Femur (tissue), 1 donor: ENCODE measurements at regions not wholly inside any gene's neighbourhood (a gene's known extent, or its start where the extent isn't known, plus 50 kb on each side); places are given as distances from the start of the nearest gene placed in this dataset.

Experiments
- DNase-seq: peaks from one replicate; pipeline ENCODE4 v3.0.0-alpha.2; 2017

GRCh38 chr4:180909279-180909678 is 1333.9 kb upstream of the TENM3 start:
- DNase-seq = no peak

- no peak for DNase-seq
Measured at GRCh38 chr4:180913750-180914149, 1329.5 kb upstream of the TENM3 start.

DNA sequence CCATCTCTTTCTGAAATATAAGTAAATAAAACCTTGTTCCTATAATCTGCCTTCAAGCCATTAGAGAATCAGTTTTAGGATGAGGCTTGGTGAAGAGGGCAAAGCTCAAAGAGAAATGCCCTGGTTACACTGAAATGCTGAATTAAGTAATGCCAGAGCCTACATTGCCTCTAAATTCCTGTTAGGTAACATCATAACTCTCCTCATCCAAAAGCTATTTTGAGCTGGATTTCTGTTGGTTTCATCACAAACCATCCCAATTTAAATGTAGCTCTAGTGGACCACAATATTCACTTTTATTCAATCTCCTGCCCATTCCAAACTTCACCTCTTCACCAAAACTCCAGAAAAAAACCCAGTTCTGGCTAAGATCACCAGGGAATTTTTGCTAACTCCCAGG is 1319.7 kb upstream of the TENM3 start:
- no peak for DNase-seq

- DNase-seq = no peak
Measured at GRCh38 chr4:180925805-180926204, 1317.4 kb upstream of the TENM3 start.

DNA sequence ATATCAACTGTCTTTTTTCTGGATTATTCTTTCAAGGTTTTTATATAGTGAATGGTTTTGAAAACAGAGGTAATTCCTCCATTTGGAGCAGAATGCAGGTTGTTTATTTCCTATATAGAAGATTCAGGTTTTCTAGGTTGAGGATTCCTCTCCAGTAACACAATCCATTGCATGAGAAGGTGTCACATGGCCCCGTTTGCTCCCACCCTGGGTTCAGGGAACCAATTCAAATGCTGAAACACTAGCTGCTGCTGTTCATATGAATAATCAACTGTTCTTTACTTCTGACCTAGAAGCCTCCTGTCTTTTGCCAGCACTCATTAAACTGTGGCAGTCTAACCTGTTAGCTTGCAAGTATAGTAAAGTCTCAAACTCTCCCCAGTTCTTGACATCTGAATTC is 1316.9 kb upstream of the TENM3 start:
- DNase-seq = no peak

GRCh38 chr4:180932370-180933001 is 1310.7 kb upstream of the TENM3 start:
- no peak for DNase-seq

- DNase-seq = no peak
Measured at GRCh38 chr4:180937083-180937482, 1306.1 kb upstream of the TENM3 start.

GRCh38 chr4:180940680-180941079 is 1302.5 kb upstream of the TENM3 start:
- no peak for DNase-seq

GRCh38 chr4:180942367-180942916 is 1300.8 kb upstream of the TENM3 start:
- DNase-seq = no peak

DNA sequence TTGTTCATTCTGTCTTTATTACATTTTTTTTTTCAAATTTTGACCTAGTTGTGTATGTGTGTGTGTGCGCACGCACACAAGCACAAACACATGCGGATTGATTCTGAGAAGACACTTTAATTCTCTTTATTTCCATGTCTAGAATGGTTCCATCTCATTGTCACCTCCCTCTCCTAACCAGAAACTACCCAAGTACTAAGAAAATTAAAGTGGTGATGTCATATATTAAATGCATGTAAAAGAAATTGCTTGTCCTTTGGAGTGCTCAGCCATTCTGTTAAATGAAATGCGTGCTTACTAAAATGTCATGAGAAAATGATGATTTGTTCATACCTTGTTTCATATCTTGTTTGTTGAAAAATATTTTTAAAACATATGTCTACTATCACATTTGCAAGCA is 1297.0 kb upstream of the TENM3 start:
- no peak for DNase-seq

DNA sequence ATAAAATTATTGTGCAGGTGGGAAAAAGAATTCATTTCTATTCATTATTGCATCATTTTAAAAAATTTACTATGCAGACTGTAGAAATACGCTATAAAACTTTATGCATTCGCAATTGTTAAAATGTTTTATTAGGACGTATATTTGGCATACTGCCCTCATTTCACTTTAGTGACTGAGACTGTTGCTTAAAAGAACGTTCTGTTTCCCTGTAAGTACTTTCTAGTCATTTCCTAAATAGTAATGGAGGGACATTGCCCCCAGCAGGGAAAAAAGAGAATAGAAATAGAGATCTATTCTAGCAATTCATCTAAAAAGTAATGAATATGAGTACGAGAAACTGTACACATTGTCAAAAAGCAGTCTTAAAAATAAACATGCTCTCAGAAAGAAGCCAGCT is 1295.8 kb upstream of the TENM3 start:
- DNase-seq = no peak

GRCh38 chr4:180949424-180950213 is 1293.6 kb upstream of the TENM3 start:
- DNase-seq = no peak

GRCh38 chr4:180950377-180950776 is 1292.8 kb upstream of the TENM3 start:
- no peak for DNase-seq

- no peak for DNase-seq
Measured at GRCh38 chr4:180951312-180951711, 1291.9 kb upstream of the TENM3 start.

GRCh38 chr4:180953572-180953971 is 1289.6 kb upstream of the TENM3 start:
- no peak for DNase-seq

GRCh38 chr4:180960743-180961401 is 1282.3 kb upstream of the TENM3 start:
- DNase-seq = no peak

DNA sequence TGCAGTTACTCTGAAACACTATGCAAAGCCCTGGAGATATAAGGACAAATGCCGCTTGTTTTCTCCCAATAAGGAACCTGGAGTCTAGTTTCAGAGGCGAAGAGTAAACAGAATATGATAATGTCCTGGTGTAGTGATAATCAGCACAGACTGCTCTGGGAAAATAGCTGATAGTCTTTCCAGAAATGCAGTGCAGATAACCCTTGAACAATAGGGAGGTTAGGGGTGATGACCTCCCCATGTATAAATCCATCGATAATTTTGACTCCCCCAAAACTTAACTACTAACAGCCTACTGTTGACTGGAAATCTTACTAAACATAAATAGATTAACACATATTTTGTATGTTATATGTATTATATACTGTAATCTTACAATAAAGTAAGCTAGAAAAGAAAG is 1280.9 kb upstream of the TENM3 start:
- DNase-seq = no peak

DNA sequence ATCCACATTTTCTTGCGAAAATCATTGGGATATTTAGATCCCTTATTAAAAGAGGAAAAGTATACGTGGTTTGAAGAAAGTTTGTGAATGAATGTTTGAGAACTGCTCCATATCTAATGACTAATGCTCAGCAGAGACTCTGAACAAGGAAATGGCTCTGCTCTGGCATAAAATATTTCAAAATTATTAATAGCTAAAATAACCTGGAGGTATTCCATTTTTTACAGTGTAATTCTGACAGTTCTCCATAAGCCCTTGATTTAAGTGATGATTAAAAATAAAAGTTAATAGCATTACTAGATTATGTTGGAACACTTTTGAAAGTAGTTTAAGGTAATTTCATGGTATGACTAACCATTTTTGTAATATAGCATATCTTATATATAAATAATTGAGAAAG is 1276.9 kb upstream of the TENM3 start:
- no peak for DNase-seq

DNA sequence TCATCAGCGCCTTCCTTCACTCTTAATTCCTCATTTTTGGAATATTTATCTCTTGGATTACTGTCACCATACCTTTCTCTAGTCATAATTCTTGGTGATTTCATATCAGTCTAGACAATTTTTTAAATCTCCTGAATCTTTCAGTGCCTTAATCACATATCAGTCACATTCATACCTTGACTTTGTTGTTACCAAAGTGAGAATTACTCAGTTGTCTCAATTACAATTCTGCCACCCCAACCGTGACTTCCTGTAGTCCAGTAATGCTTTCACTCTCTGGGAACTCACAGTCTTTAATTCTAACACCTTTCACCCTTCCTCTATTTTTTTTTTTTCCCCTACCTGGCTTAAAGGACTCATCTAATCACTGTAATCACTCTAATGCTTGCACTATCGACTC is 1275.3 kb upstream of the TENM3 start:
- no peak for DNase-seq

DNA sequence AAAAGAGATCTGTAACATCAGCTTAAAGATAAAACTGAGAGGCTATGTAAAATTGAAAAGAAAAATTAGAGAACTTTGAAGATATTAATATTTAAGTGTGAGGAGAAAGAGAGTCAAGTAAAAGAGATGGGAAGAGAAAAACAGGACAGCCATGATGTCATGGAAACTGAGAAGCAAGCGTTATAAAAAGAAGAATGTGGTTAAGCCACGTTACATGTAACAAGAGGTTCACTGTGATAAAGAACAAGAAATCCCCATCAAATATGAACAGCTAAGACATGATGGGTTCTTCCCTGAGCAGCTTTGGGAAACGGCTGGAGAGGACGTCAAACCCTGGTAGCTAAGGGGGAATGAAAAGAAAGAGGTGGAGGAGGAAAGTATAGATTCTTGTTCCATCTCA is 1269.3 kb upstream of the TENM3 start:
- no peak for DNase-seq

DNA sequence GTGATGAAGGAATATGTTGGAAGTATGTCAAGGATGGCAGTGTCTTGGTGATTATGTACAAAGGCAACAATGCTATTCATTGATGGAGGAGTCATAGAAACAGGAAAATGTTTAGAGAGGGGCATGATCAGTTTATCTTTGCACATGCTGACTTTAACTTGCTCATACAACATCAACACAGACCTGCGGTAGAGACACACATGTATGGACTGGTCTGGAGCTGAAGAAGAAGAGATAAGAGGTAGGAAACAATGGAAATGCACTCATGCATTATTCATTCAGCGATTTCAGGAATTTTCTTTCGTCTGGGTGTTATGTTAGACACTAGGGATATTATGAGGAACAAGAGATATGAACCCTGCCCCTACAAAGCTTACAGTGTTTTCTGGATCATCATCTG is 1252.3 kb upstream of the TENM3 start:
- no peak for DNase-seq

DNA sequence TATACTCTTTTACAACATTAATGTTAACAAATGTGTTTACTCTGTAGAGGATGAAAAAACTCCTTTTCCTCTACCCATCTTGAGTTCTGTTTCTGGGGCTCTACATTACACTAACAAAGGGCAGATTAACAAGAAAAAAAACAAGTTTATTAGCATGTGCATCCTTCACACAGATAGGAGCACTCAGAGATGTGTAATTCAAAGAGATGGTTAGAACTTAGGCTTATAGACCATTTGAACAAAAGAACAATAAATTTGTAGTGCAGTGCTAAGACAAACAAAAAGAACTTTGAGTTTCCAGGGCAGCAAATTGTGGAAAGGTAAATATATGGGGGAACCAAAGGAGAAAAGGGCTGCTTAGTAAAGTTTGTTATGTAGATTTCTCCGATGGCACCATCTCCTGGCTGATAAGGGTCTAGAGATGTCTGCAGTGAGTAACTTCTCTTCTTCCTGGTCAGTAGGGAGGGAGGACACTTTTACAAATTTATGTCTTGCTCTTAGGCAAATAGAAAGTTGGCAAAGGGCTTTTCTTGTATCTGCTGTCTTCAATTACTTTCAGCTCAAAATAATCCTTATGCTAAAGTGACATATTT is 1249.9 kb upstream of the TENM3 start:
- DNase-seq = no peak

GRCh38 chr4:180994722-180995121 is 1248.5 kb upstream of the TENM3 start:
- DNase-seq = no peak

DNA sequence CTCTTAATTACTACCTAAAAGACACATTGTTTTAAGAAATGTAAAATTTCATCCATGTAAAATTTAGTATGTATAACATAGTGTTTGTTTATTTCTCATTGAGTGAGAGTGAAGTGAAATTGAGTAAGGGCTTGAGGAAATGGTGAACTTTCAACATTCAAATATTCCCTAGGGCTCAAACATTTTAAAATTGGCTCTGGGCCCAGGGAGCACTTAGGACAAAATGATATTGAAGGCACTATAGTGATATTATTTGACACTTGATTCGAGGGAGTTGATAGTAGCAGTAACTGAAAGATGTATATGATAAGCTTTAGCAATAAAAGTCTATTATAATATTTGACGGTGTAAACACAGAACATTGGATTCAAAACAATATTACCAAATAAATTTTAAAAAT is 1244.0 kb upstream of the TENM3 start:
- no peak for DNase-seq
